IMR-90 (cell line): ENCODE measurements at regions not wholly inside any gene's neighbourhood (a gene's known extent, or its start where the extent isn't known, plus 50 kb on each side); places are given as distances from the start of the nearest gene placed in this dataset.

Experiments
- ATAC-seq: fragments of 200-7000 bp; cut with Tn5 transposase; 2 replicates; pipeline ENCODE4 v1.9.1; 2020; ENCODE audit warnings: low read depth, mild to moderate bottlenecking, moderate library complexity
- BruUV-seq: library from RNA; stranded (reverse); fragments of 400-500 nt; replicated peaks from 2 replicates; lab custom pipeline; 2021; lab: Mats Ljungman, UMichigan
- CTCF ChIA-PET: fragments of 300-600 bp; formaldehyde crosslinking; extraction: SDS; loops from one replicate; lab custom pipeline; 2021; ENCODE audit warnings: antibody characterized with exemption; lab: Yijun Ruan, JAX
- POLR2A ChIA-PET: fragments of 300-600 bp; sonication (Branson Sonifier 250); formaldehyde crosslinking; loops from one replicate; lab custom pipeline; 2022; ENCODE audit warnings: antibody characterized with exemption; ENCODE audit not compliant: unreplicated experiment; lab: Charles Lee
- DNase-seq: peaks from one replicate; pipeline ENCODE4 v3.0.0; 2013
- H2AFZ ChIP-seq: replicated peaks from 2 replicates; pipeline ENCODE3; 2013; ENCODE audit warnings: low read length, mild to moderate bottlenecking; ENCODE audit not compliant: poor library complexity
- H2AK5ac ChIP-seq: 2 replicates; pipeline ENCODE4 v1.6.1; 2013; ENCODE audit warnings: low read depth, low read length, inconsistent platforms
- H2AK9ac ChIP-seq: replicated peaks from 2 replicates; pipeline ENCODE3; 2013; ENCODE audit warnings: mild to moderate bottlenecking, low read depth, low read length, moderate library complexity; ENCODE audit not compliant: poor library complexity
- H2BK120ac ChIP-seq: 2 replicates; pipeline ENCODE4 v1.6.1; 2013; ENCODE audit warnings: low read depth, low read length, inconsistent platforms
- H2BK15ac ChIP-seq: 3 replicates; pipeline ENCODE4 v1.6.1; 2013; ENCODE audit warnings: low read depth, low read length, inconsistent platforms
- H2BK20ac ChIP-seq: 2 replicates; pipeline ENCODE4 v1.6.1; 2013; ENCODE audit warnings: low read depth, mild to moderate bottlenecking, inconsistent platforms, low read length, moderate library complexity
- H2BK5ac ChIP-seq: 2 replicates; pipeline ENCODE4 v1.6.1; 2013; ENCODE audit warnings: mild to moderate bottlenecking, low read depth, low read length, inconsistent platforms; ENCODE audit not compliant: poor library complexity, severe bottlenecking
- H3K14ac ChIP-seq: replicated peaks from 2 replicates; pipeline ENCODE4 v1.6.1; 2013; ENCODE audit warnings: low read depth, low read length, inconsistent platforms
- H3K18ac ChIP-seq: 2 replicates; pipeline ENCODE4 v1.6.1; 2013; ENCODE audit warnings: low read depth, low read length, control low read depth
- H3K23ac ChIP-seq: 2 replicates; pipeline ENCODE4 v1.6.1; 2013; ENCODE audit warnings: low read depth, low read length, inconsistent platforms
- H3K27ac ChIP-seq: 2 replicates; pipeline ENCODE4 v1.5.1; 2013; ENCODE audit warnings: mild to moderate bottlenecking, control low read depth, low read length; ENCODE audit not compliant: insufficient read depth
- H3K27me3 ChIP-seq: 2 replicates; pipeline ENCODE4 v1.6.1; 2013; ENCODE audit warnings: low read length; ENCODE audit not compliant: control insufficient read depth, insufficient read depth
- H3K36me3 ChIP-seq: 2 replicates; pipeline ENCODE4 v1.6.1; 2013; ENCODE audit warnings: low read length, mixed read lengths; ENCODE audit not compliant: control insufficient read depth, insufficient read depth
- H3K4ac ChIP-seq: 2 replicates; pipeline ENCODE4 v1.6.1; 2013; ENCODE audit warnings: low read depth, low read length, inconsistent platforms
- H3K4me1 ChIP-seq: 2 replicates; pipeline ENCODE4 v1.6.1; 2013; ENCODE audit warnings: low read length, mixed read lengths; ENCODE audit not compliant: control insufficient read depth, insufficient read depth
- H3K4me2 ChIP-seq: 2 replicates; pipeline ENCODE4 v1.6.1; 2013; ENCODE audit warnings: low read depth, mild to moderate bottlenecking, control low read depth, low read length, moderate library complexity
- H3K4me3 ChIP-seq: 2 replicates; pipeline ENCODE4 v1.5.1; 2013; ENCODE audit warnings: low read depth, mild to moderate bottlenecking, control low read depth, low read length, moderate library complexity; ENCODE audit not compliant: insufficient read depth
- H3K56ac ChIP-seq: 2 replicates; pipeline ENCODE4 v1.6.1; 2013; ENCODE audit warnings: low read length, inconsistent platforms; ENCODE audit not compliant: insufficient read depth; ENCODE audit errors: extremely low read depth
- H3K79me1 ChIP-seq, 2 experiments: 2 replicates each; pipeline ENCODE4 v1.6.1; 2013; ENCODE audit warnings: low read length in 2 of 2, inconsistent platforms in 1 of 2, low read depth in 1 of 2
- H3K9ac ChIP-seq: 2 replicates; pipeline ENCODE4 v1.6.1; 2013; ENCODE audit warnings: low read depth, low read length, control low read depth
- H3K9me1 ChIP-seq: 2 replicates; pipeline ENCODE4 v1.6.1; 2013; ENCODE audit warnings: low read length, inconsistent platforms; ENCODE audit not compliant: insufficient read depth
- H3K9me3 ChIP-seq: 2 replicates; pipeline ENCODE4 v1.6.1; 2013; ENCODE audit warnings: low read length; ENCODE audit not compliant: control insufficient read depth, insufficient read depth
- H4K20me1 ChIP-seq: 2 replicates; pipeline ENCODE4 v1.6.1; 2013; ENCODE audit warnings: low read length, inconsistent platforms; ENCODE audit not compliant: insufficient read depth
- H4K5ac ChIP-seq: 2 replicates; pipeline ENCODE4 v1.6.1; 2013; ENCODE audit warnings: mild to moderate bottlenecking, low read depth, low read length, control low read depth
- H4K8ac ChIP-seq, 2 experiments: 2 replicates each; pipeline ENCODE4 v1.6.1; 2013; ENCODE audit warnings: low read depth in 2 of 2, low read length in 2 of 2, control low read depth in 1 of 2, inconsistent platforms in 1 of 2
- H4K91ac ChIP-seq: 2 replicates; pipeline ENCODE4 v1.6.1; 2013; ENCODE audit warnings: low read depth, low read length, inconsistent platforms; ENCODE audit not compliant: insufficient read depth
- BHLHE40 ChIP-seq: fragments of 150-350 bp; IDR thresholded peaks from 2 replicates; pipeline ENCODE4 v1.6.1; 2016; ENCODE audit warnings: mild to moderate bottlenecking, low read depth, low read length
- CEBPB ChIP-seq: IDR thresholded peaks from 2 replicates; pipeline ENCODE4 v1.6.1; 2012; ENCODE audit warnings: low read depth, low read length, improper control_type of control experiment
- CHD1 ChIP-seq: IDR thresholded peaks from 2 replicates; pipeline ENCODE4 v1.6.1; 2012; ENCODE audit warnings: low read depth, low read length, improper control_type of control experiment
- FOS ChIP-seq: fragments of 150-350 bp; IDR thresholded peaks from 2 replicates; pipeline ENCODE4 v1.6.1; 2016; ENCODE audit warnings: low read depth, low read length
- MAFK ChIP-seq: IDR thresholded peaks from 2 replicates; pipeline ENCODE4 v1.6.1; 2012; ENCODE audit warnings: low read depth, low read length, improper control_type of control experiment
- MAZ ChIP-seq: IDR thresholded peaks from 2 replicates; pipeline ENCODE4 v1.6.1; 2012; ENCODE audit warnings: low read depth, mild to moderate bottlenecking, low read length, improper control_type of control experiment, moderate library complexity, borderline replicate concordance
- MXI1 ChIP-seq: IDR thresholded peaks from 2 replicates; pipeline ENCODE4 v1.6.1; 2012; ENCODE audit warnings: low read depth, mild to moderate bottlenecking, low read length, moderate library complexity, borderline replicate concordance
- NFE2L2 ChIP-seq: fragments of 150-350 bp; IDR thresholded peaks from 2 replicates; pipeline ENCODE4 v1.6.1; 2016; ENCODE audit warnings: low read depth, mild to moderate bottlenecking, low read length
- POLR2A ChIP-seq: IDR thresholded peaks from 2 replicates; pipeline ENCODE4 v1.6.1; 2012; ENCODE audit warnings: mild to moderate bottlenecking, low read depth, low read length
- RAD21 ChIP-seq: IDR thresholded peaks from 2 replicates; pipeline ENCODE4 v1.6.1; 2012; ENCODE audit warnings: low read length, improper control_type of control experiment
- RCOR1 ChIP-seq: IDR thresholded peaks from 2 replicates; pipeline ENCODE4 v1.6.1; 2012; ENCODE audit warnings: mild to moderate bottlenecking, low read length, improper control_type of control experiment; ENCODE audit not compliant: insufficient replicate concordance
- RFX5 ChIP-seq: IDR thresholded peaks from 2 replicates; pipeline ENCODE4 v1.8.0; 2012; ENCODE audit warnings: low read depth, mild to moderate bottlenecking, low read length, moderate library complexity
- SMC3 ChIP-seq: fragments of 150-350 bp; IDR thresholded peaks from 2 replicates; pipeline ENCODE4 v1.6.1; 2016; ENCODE audit warnings: low read depth, mild to moderate bottlenecking, antibody characterized with exemption, low read length, moderate library complexity
- WGBS, 2 experiments: methylation state at CpG; one replicate each; pipeline versions ENCODE4 v1.1.5 to v1.1.7; 2013; ENCODE audit warnings: missing lambda C conversion rate in 2 of 2; ENCODE audit not compliant: insufficient read length in 1 of 2; ENCODE audit errors: extremely low coverage in 2 of 2; 5-methylcytosine and 5-hydroxymethylcytosine counted together
- dilution Hi-C: fragments of 300-500 bp; cut with HindIII; formaldehyde crosslinking; loops from one replicate; pipeline ENCODE4 v1.14.3; 2018; ENCODE audit warnings: low sequenced_read_pairs; ENCODE audit not compliant: unreplicated experiment
- in situ Hi-C: fragments of 300-500 bp; cut with MboI; formaldehyde crosslinking; loops from 3 replicates; pipeline ENCODE4 v1.14.3; 2019; ENCODE audit warnings: low sequenced_read_pairs, inconsistent platforms, mixed read lengths
- intact Hi-C: fragments of 100-400 bp; cut with micrococcal nuclease; formaldehyde crosslinking; loops from 2 replicates; pipeline ENCODE4 v1.10.0; 2022
- TF ChIP-seq, protein P1 (sequence below): conservative IDR thresholded peaks from 2 replicates; pipeline ENCODE4 v1.5.1; 2012; ENCODE audit warnings: mild to moderate bottlenecking, low read depth, low read length, improper control_type of control experiment
- TF ChIP-seq, protein P2 (sequence below): fragments of 150-350 bp; IDR thresholded peaks from 2 replicates; pipeline ENCODE4 v1.6.1; 2016; ENCODE audit warnings: low read depth, mild to moderate bottlenecking, low read length, moderate library complexity, borderline replicate concordance
- TF ChIP-seq, protein P3 (sequence below): fragments of 150-350 bp; IDR thresholded peaks from 2 replicates; pipeline ENCODE4 v1.6.1; 2017; ENCODE audit warnings: mild to moderate bottlenecking, antibody characterized with exemption, low read length, low read depth

DNA sequence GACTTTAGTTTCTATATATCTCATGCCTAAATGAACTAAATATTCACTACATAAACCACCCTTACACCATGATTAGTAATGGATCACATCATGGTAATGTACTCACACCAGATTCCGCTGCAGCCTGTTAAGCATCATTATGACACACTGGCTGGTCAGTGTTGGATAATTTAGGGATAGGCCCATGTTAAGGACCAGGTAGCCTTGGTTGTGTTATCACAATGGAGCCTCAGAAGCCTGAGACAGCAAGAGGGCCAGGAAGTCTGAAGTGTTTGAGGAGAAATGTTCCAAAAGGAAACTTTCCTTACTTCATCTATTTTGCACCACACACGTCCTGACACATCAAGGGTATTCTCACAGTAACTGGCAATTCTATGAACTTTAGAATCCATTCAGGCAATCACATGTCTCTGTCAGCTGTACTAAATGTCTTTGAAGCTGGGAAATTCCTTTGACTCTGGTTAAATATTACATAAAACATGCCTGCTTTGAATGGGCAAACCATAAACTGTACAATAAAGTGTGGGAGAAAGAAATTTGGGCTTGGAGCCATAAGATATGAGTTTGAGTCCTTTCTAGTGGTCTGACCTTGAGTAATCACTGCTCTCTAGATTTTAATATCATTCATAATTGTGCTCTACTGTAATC is 105.3 kb upstream of the DPT start:
- POLR2A ChIA-PET, result no interaction called here
- Histone ChIP-seq H2AFZ (no peak overlapping the region), H3K4me3 (no peak overlapping the region), H4K8ac (no peak overlapping the region), H3K79me1 (no peaks in the 10 kb centered on the region), H3K4ac (no peak overlapping the region), H3K18ac (no peak overlapping the region), H3K4me2 (no peak overlapping the region), H2BK5ac (no peak overlapping the region), H4K91ac (no peak overlapping the region), H3K9me3 (no peaks in the 10 kb centered on the region), H3K27ac (no peak overlapping the region), H4K5ac (no peak overlapping the region), H4K20me1 (no peaks in the 10 kb centered on the region), H3K9me1 (no peaks in the 10 kb centered on the region; the same call in 1 of the 2 replicates), H2AK9ac (no peak overlapping the region), H3K14ac (no peak overlapping the region), H2BK15ac (no peak overlapping the region), H3K56ac (no peak overlapping the region), H2AK5ac (no peak overlapping the region), H2BK120ac (no peak overlapping the region), H3K4me1 (no peaks in the 10 kb centered on the region), H3K36me3 (no peaks in the 10 kb centered on the region), H3K23ac (no peak overlapping the region), H2BK20ac (no peak overlapping the region), H3K9ac (no peak overlapping the region), H3K27me3 (no peaks in the 10 kb centered on the region)
- dilution Hi-C loops (no loop called here), in situ Hi-C loops (no loop called here), intact Hi-C loops (no loop called here)
- TF ChIP-seq MAZ, result no peak
- TF ChIP-seq MXI1, result no peak
- no peak for TF ChIP-seq POLR2A
- TF ChIP-seq CHD1, result no peak
- TF ChIP-seq FOS, result no peak
- TF ChIP-seq MAFK, result no peak
- TF ChIP-seq, protein P1, sequence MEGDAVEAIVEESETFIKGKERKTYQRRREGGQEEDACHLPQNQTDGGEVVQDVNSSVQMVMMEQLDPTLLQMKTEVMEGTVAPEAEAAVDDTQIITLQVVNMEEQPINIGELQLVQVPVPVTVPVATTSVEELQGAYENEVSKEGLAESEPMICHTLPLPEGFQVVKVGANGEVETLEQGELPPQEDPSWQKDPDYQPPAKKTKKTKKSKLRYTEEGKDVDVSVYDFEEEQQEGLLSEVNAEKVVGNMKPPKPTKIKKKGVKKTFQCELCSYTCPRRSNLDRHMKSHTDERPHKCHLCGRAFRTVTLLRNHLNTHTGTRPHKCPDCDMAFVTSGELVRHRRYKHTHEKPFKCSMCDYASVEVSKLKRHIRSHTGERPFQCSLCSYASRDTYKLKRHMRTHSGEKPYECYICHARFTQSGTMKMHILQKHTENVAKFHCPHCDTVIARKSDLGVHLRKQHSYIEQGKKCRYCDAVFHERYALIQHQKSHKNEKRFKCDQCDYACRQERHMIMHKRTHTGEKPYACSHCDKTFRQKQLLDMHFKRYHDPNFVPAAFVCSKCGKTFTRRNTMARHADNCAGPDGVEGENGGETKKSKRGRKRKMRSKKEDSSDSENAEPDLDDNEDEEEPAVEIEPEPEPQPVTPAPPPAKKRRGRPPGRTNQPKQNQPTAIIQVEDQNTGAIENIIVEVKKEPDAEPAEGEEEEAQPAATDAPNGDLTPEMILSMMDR, result no peak
- TF ChIP-seq CEBPB, result no peak
- TF ChIP-seq RFX5, result no peak
- TF ChIP-seq, protein P2, sequence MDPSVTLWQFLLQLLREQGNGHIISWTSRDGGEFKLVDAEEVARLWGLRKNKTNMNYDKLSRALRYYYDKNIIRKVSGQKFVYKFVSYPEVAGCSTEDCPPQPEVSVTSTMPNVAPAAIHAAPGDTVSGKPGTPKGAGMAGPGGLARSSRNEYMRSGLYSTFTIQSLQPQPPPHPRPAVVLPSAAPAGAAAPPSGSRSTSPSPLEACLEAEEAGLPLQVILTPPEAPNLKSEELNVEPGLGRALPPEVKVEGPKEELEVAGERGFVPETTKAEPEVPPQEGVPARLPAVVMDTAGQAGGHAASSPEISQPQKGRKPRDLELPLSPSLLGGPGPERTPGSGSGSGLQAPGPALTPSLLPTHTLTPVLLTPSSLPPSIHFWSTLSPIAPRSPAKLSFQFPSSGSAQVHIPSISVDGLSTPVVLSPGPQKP, result no peak
- no peak for TF ChIP-seq RAD21
- no peak for TF ChIP-seq NFE2L2
- TF ChIP-seq RCOR1, result no peak
- no peak for TF ChIP-seq SMC3
- TF ChIP-seq, protein P3, sequence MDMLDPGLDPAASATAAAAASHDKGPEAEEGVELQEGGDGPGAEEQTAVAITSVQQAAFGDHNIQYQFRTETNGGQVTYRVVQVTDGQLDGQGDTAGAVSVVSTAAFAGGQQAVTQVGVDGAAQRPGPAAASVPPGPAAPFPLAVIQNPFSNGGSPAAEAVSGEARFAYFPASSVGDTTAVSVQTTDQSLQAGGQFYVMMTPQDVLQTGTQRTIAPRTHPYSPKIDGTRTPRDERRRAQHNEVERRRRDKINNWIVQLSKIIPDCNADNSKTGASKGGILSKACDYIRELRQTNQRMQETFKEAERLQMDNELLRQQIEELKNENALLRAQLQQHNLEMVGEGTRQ, result no peak
- TF ChIP-seq BHLHE40, result no peak
- BruUV-seq, result no TSS peak
- no CpG with 5 or more reads among the region's 2 CpGs for WGBS, 2 experiments
- CTCF ChIA-PET, result interaction anchor here (0.9 kb wide), 1 partner anchor 60 kb away, joined by 3 read pairs; no protein-coding TSS in a partner anchor
- no peak for DNase-seq
- ATAC-seq, result no peak
